HEK293 (cell line): ENCODE measurements at regions not wholly inside any gene's neighbourhood (a gene's known extent, or its start where the extent isn't known, plus 50 kb on each side); places are given as distances from the start of the nearest gene placed in this dataset.

Experiments used
- CTCF ChIA-PET: fragments of 350-600 bp; formaldehyde crosslinking; extraction: SDS; loops from one replicate; lab custom pipeline; 2021; ENCODE audit warnings: antibody characterized with exemption; lab: Yijun Ruan, JAX
- POLR2A ChIA-PET: fragments of 300-600 bp; formaldehyde crosslinking; extraction: SDS; loops from one replicate; lab custom pipeline; 2020; ENCODE audit warnings: antibody characterized with exemption, inconsistent platforms; lab: Yijun Ruan, JAX
- H3K27ac ChIP-seq: fragments of 200-500 bp; sonication (Bioruptor generic); 2 replicates; pipeline ENCODE4 v1.5.1; 2014; ENCODE audit warnings: low read depth, low read length, control low read depth, inconsistent platforms; ENCODE audit errors: extremely low read depth
- H3K36me3 ChIP-seq, 2 experiments: fragments of 200-500 bp in 1 of 2; sonication (Bioruptor generic) in 1 of 2; 1 replicate in 1 of 2; 2 replicates in 1 of 2; pipeline ENCODE4 v1.5.1; 2014 to 2017; ENCODE audit warnings: inconsistent platforms in 2 of 2, low read length in 2 of 2; ENCODE audit not compliant: control insufficient read depth in 2 of 2, insufficient read depth in 1 of 2
- H3K4me1 ChIP-seq: fragments of 200-500 bp; sonication (Bioruptor generic); 2 replicates; pipeline ENCODE4 v1.5.1; 2014; ENCODE audit warnings: mild to moderate bottlenecking, low read length, inconsistent platforms; ENCODE audit not compliant: control insufficient read depth, insufficient read depth
- H3K4me3 ChIP-seq: 2 replicates; pipeline ENCODE4 v1.5.1; 2011; ENCODE audit warnings: low read depth, mild to moderate bottlenecking, control low read depth, low read length, moderate library complexity
- H3K9me3 ChIP-seq: fragments of 200-500 bp; sonication (Bioruptor generic); 2 replicates; pipeline ENCODE4 v1.5.1; 2014; ENCODE audit warnings: low read depth, low read length, inconsistent platforms; ENCODE audit not compliant: control insufficient read depth, insufficient read depth
- GLI4 ChIP-seq: fragments of 450-650 bp; formaldehyde crosslinking; IDR thresholded peaks from 2 replicates; pipeline ENCODE4 v1.5.1; 2016; ENCODE audit warnings: missing biosample characterization, missing genetic modification characterization
- HOXD13 ChIP-seq: sonication (generic); formaldehyde crosslinking; IDR thresholded peaks from 2 replicates; pipeline ENCODE4 v1.8.0; 2022; ENCODE audit warnings: missing genetic modification reagents, borderline replicate concordance
- SETDB1 ChIP-seq: IDR thresholded peaks from one replicate; pipeline ENCODE4 v1.6.1; 2017; ENCODE audit warnings: mild to moderate bottlenecking, low read length, moderate library complexity, mixed read lengths; ENCODE audit not compliant: insufficient read length
- TSHZ1 ChIP-seq: fragments of 450-650 bp; formaldehyde crosslinking; IDR thresholded peaks from 2 replicates; pipeline ENCODE4 v1.5.1; 2016; ENCODE audit warnings: missing biosample characterization, missing genetic modification characterization, borderline replicate concordance
- YY2 ChIP-seq: fragments of 450-650 bp; formaldehyde crosslinking; IDR thresholded peaks from 2 replicates; pipeline ENCODE4 v1.5.1; 2016; ENCODE audit warnings: missing biosample characterization, missing genetic modification characterization
- ZBTB1 ChIP-seq: fragments of 450-650 bp; formaldehyde crosslinking; IDR thresholded peaks from 2 replicates; pipeline ENCODE4 v1.5.1; 2016; ENCODE audit warnings: missing biosample characterization, missing genetic modification characterization
- ZBTB7A ChIP-seq: fragments of 450-650 bp; formaldehyde crosslinking; IDR thresholded peaks from 2 replicates; pipeline ENCODE4 v1.5.1; 2016; ENCODE audit warnings: low read depth, missing biosample characterization, missing genetic modification characterization
- ZNF121 ChIP-seq: fragments of 450-650 bp; formaldehyde crosslinking; IDR thresholded peaks from 2 replicates; pipeline ENCODE4 v1.5.1; 2016; ENCODE audit warnings: missing biosample characterization, missing genetic modification characterization
- ZNF133 ChIP-seq: fragments of 450-650 bp; formaldehyde crosslinking; IDR thresholded peaks from 2 replicates; pipeline ENCODE4 v1.5.1; 2016; ENCODE audit warnings: missing biosample characterization, missing genetic modification characterization
- ZNF280D ChIP-seq: fragments of 450-650 bp; formaldehyde crosslinking; IDR thresholded peaks from 2 replicates; pipeline ENCODE4 v1.5.1; 2016; ENCODE audit warnings: missing biosample characterization, missing genetic modification characterization
- ZNF513 ChIP-seq: fragments of 450-650 bp; IDR thresholded peaks from 2 replicates; pipeline ENCODE4 v1.5.1; 2018; ENCODE audit warnings: missing biosample characterization, missing genetic modification characterization
- ZNF548 ChIP-seq: fragments of 450-650 bp; formaldehyde crosslinking; IDR thresholded peaks from 2 replicates; pipeline ENCODE4 v1.5.1; 2016; ENCODE audit warnings: missing biosample characterization, missing genetic modification characterization
- ZNF677 ChIP-seq: fragments of 450-650 bp; IDR thresholded peaks from 2 replicates; pipeline ENCODE4 v1.5.0; 2018; ENCODE audit warnings: missing biosample characterization, mild to moderate bottlenecking, missing genetic modification characterization, moderate library complexity
- ZNF768 ChIP-seq: fragments of 450-650 bp; formaldehyde crosslinking; IDR thresholded peaks from 2 replicates; pipeline ENCODE4 v1.5.1; 2018; ENCODE audit warnings: missing biosample characterization, mild to moderate bottlenecking, missing genetic modification characterization
- ZNF791 ChIP-seq: fragments of 450-650 bp; formaldehyde crosslinking; IDR thresholded peaks from 2 replicates; pipeline ENCODE4 v1.5.1; 2016; ENCODE audit warnings: missing biosample characterization, missing genetic modification characterization
- ZSCAN23 ChIP-seq: fragments of 450-650 bp; formaldehyde crosslinking; IDR thresholded peaks from 2 replicates; pipeline ENCODE4 v1.5.1; 2016; ENCODE audit warnings: missing biosample characterization, missing genetic modification characterization
- ZXDB ChIP-seq: fragments of 450-650 bp; formaldehyde crosslinking; IDR thresholded peaks from 2 replicates; pipeline ENCODE4 v1.5.1; 2016; ENCODE audit warnings: missing biosample characterization, missing genetic modification characterization
- TF ChIP-seq, protein P1 (sequence below): fragments of 450-650 bp; formaldehyde crosslinking; IDR thresholded peaks from 2 replicates; pipeline ENCODE4 v1.5.1; 2016; ENCODE audit warnings: missing biosample characterization, missing genetic modification characterization
- TF ChIP-seq, protein P2 (sequence below): fragments of 450-650 bp; formaldehyde crosslinking; IDR thresholded peaks from 2 replicates; pipeline ENCODE4 v1.5.1; 2016; ENCODE audit warnings: missing biosample characterization, missing genetic modification characterization
- TF ChIP-seq, protein P3 (sequence below): fragments of 450-650 bp; formaldehyde crosslinking; IDR thresholded peaks from 2 replicates; pipeline ENCODE4 v1.5.1; 2016; ENCODE audit warnings: missing biosample characterization, missing genetic modification characterization, borderline replicate concordance

DNA sequence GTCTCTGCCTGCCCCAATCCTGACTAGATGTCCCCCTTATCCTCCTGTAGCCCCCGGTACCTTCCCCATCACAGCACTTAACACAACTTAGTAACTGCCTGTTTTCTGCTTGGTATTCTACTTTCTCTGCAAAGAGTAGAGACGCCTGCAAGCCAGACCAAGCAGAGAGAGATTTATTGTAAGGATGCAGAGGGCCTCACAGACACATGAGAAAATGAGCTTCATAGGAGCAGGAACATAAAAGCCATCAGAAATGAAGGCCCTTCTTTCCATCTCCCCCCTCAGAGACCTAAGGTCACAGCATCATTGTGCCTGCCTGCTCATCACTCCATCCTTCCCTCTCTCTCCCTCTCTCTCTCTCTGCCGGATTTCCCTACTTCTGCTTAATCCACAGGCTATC is 305.7 kb upstream of the NOCT start:
- POLR2A ChIA-PET = no interaction called here
- CTCF ChIA-PET = no interaction called here
- no peak for TF ChIP-seq ZNF121 (tag by site-specific recombination)
- TF ChIP-seq ZNF133 (tag by site-specific recombination) = no peak
- no peak for TF ChIP-seq GLI4 (tag by site-specific recombination)
- TF ChIP-seq ZNF677 = no peak
- TF ChIP-seq ZNF548 = no peak
- Histone ChIP-seq H3K9me3 (no peaks in the 10 kb centered on the region), H3K4me1 (no peaks in the 10 kb centered on the region), H3K27ac (no peak overlapping the region), H3K4me3 (no peak overlapping the region), H3K36me3 (no peaks in the 10 kb centered on the region)

DNA sequence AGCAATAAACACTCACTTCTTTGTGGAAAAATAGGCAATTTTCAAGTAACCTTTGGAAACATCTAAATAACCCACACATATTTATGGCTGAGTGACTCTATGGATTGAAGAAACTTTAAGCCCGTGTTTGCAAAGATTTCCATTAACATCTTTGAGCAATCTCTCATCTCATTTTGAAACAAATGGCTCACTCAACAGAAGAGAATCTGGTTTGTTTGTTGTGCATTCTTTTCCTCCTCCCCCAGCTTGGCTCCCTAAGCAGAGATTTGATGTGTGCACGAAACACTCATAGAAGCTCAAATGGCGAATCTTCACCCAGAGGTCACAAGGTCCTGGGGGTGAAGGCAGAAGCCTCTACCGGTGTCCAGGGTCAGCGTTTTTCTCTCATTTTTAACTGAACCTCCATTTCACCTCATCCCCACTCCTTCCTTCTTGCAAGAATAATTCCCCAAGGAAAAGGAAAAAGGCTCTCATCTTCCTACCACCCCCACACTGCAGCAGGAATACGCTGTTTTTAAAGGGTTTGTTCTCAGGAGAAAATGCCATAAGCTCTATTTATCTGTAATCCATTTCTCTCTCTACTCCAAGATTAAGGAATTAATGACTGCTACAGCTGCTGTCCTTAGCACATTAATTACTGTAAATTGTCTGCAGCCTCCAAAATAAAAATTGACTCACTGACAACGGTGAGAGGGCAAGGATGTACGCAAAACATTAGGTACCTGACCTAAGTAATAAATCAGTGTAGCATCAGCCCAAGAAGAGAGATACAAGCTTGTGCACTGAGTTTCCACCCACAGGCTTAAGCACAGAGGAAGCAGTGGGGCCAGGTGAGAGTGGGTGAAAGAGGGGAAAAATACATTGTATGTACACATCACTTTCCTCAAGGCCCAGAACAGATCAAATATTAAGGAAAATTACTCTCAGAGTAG is 307.6 kb upstream of the NOCT start:
- Histone ChIP-seq H3K9me3 (no peaks in the 10 kb centered on the region), H3K36me3 (no peaks in the 10 kb centered on the region), H3K27ac (no peak overlapping the region), H3K4me3 (no peak overlapping the region), H3K4me1 (no peaks in the 10 kb centered on the region)
- CTCF ChIA-PET = no interaction called here
- POLR2A ChIA-PET = no interaction called here
- TF ChIP-seq ZNF768 (no peak), YY2 (no peak), ZBTB7A (tag by site-specific recombination) (no peak), TSHZ1 (tag by site-specific recombination) (no peak), ZXDB (tag by site-specific recombination) (no peak), ZNF133 (tag by site-specific recombination) (no peak), ZBTB1 (tag by site-specific recombination) (no peak), ZNF280D (tag by site-specific recombination) (no peak), ZNF513 (tag by site-specific recombination) (no peak), SETDB1 (no peak), ZNF791 (no peak), ZSCAN23 (tag by site-specific recombination) (no peak), HOXD13 (CRISPR knock-in tag) (no peak), ZNF121 (tag by site-specific recombination) (no peak)
- TF ChIP-seq, protein P1, sequence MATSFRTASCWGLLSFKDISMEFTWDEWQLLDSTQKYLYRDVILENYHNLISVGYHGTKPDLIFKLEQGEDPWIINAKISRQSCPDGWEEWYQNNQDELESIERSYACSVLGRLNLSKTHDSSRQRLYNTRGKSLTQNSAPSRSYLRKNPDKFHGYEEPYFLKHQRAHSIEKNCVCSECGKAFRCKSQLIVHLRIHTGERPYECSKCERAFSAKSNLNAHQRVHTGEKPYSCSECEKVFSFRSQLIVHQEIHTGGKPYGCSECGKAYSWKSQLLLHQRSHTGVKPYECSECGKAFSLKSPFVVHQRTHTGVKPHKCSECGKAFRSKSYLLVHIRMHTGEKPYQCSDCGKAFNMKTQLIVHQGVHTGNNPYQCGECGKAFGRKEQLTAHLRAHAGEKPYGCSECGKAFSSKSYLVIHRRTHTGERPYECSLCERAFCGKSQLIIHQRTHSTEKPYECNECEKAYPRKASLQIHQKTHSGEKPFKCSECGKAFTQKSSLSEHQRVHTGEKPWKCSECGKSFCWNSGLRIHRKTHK (tag by site-specific recombination) = no peak
- TF ChIP-seq, protein P2, sequence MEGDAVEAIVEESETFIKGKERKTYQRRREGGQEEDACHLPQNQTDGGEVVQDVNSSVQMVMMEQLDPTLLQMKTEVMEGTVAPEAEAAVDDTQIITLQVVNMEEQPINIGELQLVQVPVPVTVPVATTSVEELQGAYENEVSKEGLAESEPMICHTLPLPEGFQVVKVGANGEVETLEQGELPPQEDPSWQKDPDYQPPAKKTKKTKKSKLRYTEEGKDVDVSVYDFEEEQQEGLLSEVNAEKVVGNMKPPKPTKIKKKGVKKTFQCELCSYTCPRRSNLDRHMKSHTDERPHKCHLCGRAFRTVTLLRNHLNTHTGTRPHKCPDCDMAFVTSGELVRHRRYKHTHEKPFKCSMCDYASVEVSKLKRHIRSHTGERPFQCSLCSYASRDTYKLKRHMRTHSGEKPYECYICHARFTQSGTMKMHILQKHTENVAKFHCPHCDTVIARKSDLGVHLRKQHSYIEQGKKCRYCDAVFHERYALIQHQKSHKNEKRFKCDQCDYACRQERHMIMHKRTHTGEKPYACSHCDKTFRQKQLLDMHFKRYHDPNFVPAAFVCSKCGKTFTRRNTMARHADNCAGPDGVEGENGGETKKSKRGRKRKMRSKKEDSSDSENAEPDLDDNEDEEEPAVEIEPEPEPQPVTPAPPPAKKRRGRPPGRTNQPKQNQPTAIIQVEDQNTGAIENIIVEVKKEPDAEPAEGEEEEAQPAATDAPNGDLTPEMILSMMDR (tag by site-specific recombination) = no peak
- TF ChIP-seq, protein P3, sequence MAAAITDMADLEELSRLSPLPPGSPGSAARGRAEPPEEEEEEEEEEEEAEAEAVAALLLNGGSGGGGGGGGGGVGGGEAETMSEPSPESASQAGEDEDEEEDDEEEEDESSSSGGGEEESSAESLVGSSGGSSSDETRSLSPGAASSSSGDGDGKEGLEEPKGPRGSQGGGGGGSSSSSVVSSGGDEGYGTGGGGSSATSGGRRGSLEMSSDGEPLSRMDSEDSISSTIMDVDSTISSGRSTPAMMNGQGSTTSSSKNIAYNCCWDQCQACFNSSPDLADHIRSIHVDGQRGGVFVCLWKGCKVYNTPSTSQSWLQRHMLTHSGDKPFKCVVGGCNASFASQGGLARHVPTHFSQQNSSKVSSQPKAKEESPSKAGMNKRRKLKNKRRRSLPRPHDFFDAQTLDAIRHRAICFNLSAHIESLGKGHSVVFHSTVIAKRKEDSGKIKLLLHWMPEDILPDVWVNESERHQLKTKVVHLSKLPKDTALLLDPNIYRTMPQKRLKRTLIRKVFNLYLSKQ (tag by site-specific recombination) = no peak
